SU-DHL-6 (cell line): ENCODE measurements at regions not wholly inside any gene's neighbourhood (a gene's known extent, or its start where the extent isn't known, plus 50 kb on each side); places are given as distances from the start of the nearest gene placed in this dataset.

Source experiments
- EZH2phosphoT487 ChIP-seq: fragments of 200-600 bp; sonication (generic), shearing (Covaris generic); conservative IDR thresholded peaks from 2 replicates; pipeline ENCODE4 v1.6.1; 2018; ENCODE audit warnings: mild to moderate bottlenecking, antibody characterized with exemption, low read length, moderate library complexity, mixed read lengths
- TF ChIP-seq, protein P1 (sequence below): fragments of 200-600 bp; sonication (generic); IDR thresholded peaks from one replicate; pipeline ENCODE4 v1.5.1; 2017; ENCODE audit warnings: antibody characterized with exemption, mild to moderate bottlenecking, low read length, moderate library complexity; ENCODE audit not compliant: insufficient read depth, poor library complexity, severe bottlenecking

DNA sequence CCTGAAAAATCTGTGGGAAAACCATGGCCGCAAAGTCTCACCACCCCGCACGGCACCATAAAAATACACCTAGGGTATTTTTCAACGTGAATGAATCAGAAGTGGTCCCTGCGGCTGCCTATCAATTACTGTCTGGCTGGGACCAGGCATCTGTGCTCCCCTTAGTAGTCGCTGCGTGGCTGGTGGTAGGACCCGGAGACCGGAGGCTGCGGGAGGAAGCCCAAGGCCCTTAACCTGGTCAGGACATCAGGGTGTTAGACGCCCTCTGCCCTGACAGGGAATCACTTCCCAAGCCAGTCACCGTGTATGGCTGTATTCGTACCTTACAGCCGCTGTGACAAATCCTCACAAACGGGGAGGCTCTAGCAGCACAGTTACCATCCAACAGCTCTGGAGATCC, 141.5 kb upstream of the PPP2R2D start:
- TF ChIP-seq, protein P1, sequence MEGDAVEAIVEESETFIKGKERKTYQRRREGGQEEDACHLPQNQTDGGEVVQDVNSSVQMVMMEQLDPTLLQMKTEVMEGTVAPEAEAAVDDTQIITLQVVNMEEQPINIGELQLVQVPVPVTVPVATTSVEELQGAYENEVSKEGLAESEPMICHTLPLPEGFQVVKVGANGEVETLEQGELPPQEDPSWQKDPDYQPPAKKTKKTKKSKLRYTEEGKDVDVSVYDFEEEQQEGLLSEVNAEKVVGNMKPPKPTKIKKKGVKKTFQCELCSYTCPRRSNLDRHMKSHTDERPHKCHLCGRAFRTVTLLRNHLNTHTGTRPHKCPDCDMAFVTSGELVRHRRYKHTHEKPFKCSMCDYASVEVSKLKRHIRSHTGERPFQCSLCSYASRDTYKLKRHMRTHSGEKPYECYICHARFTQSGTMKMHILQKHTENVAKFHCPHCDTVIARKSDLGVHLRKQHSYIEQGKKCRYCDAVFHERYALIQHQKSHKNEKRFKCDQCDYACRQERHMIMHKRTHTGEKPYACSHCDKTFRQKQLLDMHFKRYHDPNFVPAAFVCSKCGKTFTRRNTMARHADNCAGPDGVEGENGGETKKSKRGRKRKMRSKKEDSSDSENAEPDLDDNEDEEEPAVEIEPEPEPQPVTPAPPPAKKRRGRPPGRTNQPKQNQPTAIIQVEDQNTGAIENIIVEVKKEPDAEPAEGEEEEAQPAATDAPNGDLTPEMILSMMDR = no peak
- no peak for TF ChIP-seq EZH2phosphoT487
